ENCODE measurements at regions not wholly inside any gene's neighbourhood (a gene's known extent, or its start where the extent isn't known, plus 50 kb on each side); places are given as distances from the start of the nearest gene placed in this dataset.

DNA sequence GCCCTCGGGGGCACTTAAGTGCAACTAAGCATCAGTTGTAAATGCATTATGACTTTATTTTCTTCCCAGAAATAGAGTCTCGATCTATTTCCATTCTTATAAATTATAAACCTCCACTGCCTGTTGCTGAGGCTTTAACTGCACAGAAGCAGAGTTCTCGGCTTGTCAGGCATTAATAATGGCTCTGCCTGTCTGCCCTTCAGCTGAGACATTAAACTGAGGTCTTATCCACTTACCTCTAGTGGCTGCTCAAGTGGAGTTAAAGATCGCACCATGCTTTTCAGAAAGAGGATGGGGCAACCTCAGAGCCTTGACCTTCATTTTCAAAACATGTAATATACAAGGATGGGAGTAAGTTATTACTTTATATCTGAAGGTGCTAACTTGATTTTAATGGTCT, 597.6 kb upstream of the PRMT6 start:
- Histone ChIP-seq H3K4me3 (ENCODE audit: low read depth, low read length) (no peak overlapping the region), H3K4me1 (ENCODE audit: insufficient read depth) (no peaks in the 10 kb centered on the region)

DNA sequence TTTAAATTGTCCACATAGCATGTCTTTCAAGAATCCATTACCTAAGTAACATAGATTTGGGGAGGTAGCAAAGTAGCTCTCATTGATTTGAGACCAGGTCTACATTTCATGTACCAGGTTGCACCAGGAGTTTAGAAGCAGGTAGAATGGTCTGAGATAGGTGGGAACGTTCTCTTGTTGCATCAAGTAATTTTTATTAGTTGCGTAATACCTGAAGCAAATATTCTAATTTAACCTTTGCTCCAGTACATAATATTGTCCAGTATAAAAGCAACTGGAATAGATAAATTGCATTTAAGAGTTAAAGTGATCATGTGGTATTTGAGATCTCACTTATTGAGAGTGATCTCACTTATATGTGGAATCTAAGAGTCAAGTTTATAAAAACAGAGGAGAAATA, 597.1 kb upstream of the PRMT6 start:
- no peaks in the 10 kb centered on the region for H3K36me3 ChIP-seq (ENCODE audit: insufficient read depth)
- no peaks in the 10 kb centered on the region for H3K4me1 ChIP-seq (ENCODE audit: insufficient read depth)
- no peak overlapping the region for H3K27ac ChIP-seq (ENCODE audit: low read depth)
- H3K4me3 ChIP-seq (ENCODE audit: low read depth, low read length) = no peak overlapping the region
- DNase-seq (ENCODE audit: extremely low spot score) = no peak
- 85% methylated on average over 2 of the region's 2 CpGs for WGBS

More for the DNA sequence above, 597.6 kb upstream of the PRMT6 start:
- H3K36me3 ChIP-seq (ENCODE audit: insufficient read depth) = no peaks in the 10 kb centered on the region
- H3K27ac ChIP-seq (ENCODE audit: low read depth) = no peak overlapping the region
- WGBS = 87% methylated on average over 4 of the region's 4 CpGs
- no peak for DNase-seq (ENCODE audit: extremely low spot score)

GRCh38 chr1:106465666-106466065, 590.8 kb upstream of the PRMT6 start:
- 24% methylated on average over 2 of the region's 2 CpGs for WGBS

GRCh38 chr1:106480629-106481028, 575.8 kb upstream of the PRMT6 start:
- DNase-seq (ENCODE audit: extremely low spot score) = no peak
- Histone ChIP-seq H3K4me1 (ENCODE audit: insufficient read depth) (no peaks in the 10 kb centered on the region), H3K27ac (ENCODE audit: low read depth) (no peak overlapping the region), H3K36me3 (ENCODE audit: insufficient read depth) (no peaks in the 10 kb centered on the region), H3K4me3 (ENCODE audit: low read depth, low read length) (no peak overlapping the region)
- WGBS = 71% methylated on average over 3 of the region's 3 CpGs

More at GRCh38 chr1:106465666-106466065, 590.8 kb upstream of the PRMT6 start:
- Histone ChIP-seq H3K36me3 (ENCODE audit: insufficient read depth) (no peaks in the 10 kb centered on the region), H3K4me1 (ENCODE audit: insufficient read depth) (no peaks in the 10 kb centered on the region), H3K4me3 (ENCODE audit: low read depth, low read length) (no peak overlapping the region), H3K27ac (ENCODE audit: low read depth) (no peak overlapping the region)
- no peak for DNase-seq (ENCODE audit: extremely low spot score)

DNA sequence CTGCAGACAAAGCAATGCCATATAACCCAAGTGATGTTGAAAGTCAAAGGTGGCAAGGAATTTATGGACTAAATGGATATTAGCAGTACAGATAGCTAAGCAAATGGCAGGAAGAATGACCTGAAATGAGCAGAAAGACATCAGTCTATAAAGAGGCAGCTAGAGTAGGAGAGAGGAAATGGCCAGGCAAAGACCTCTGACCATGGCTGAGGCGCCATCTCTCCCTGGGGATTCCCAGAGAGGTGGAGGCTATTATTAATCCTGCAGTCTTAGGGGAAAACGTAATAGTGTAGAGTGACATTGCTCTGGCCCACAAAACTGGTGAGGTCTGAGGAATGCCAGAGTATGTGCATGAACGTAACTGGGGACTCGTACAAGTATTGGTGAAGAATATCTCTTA, 563.6 kb upstream of the PRMT6 start:
- DNase-seq (ENCODE audit: extremely low spot score) = no peak
- H3K4me3 ChIP-seq (ENCODE audit: low read depth, low read length) = no peak overlapping the region
- WGBS = 88% methylated on average over 4 of the region's 4 CpGs
- no peak overlapping the region for H3K27ac ChIP-seq (ENCODE audit: low read depth)
- H3K36me3 ChIP-seq (ENCODE audit: insufficient read depth) = no peaks in the 10 kb centered on the region
- no peaks in the 10 kb centered on the region for H3K4me1 ChIP-seq (ENCODE audit: insufficient read depth)

DNA sequence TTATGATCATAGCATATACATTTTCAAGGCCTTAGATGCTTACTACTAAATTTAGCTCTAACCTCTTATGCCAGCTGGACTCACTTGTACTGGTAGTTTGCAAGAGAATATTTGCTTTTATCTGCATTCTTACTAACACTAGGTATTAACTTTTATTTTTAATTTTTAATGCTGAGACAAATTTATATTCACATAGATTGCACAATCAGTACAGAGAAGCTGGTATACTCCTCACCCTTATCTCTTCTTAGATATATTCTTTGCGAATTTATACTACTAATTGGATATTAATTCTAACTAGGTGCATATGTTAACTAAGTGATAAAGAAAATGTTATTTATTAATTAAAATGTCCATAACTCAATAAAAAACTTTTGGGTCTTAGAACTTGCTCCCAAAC, 561.8 kb upstream of the PRMT6 start:
- Histone ChIP-seq H3K4me1 (ENCODE audit: insufficient read depth) (no peaks in the 10 kb centered on the region), H3K4me3 (ENCODE audit: low read depth, low read length) (no peak overlapping the region), H3K27ac (ENCODE audit: low read depth) (no peak overlapping the region), H3K36me3 (ENCODE audit: insufficient read depth) (no peaks in the 10 kb centered on the region)
- no peak for DNase-seq (ENCODE audit: extremely low spot score)
- WGBS = 74% methylated on average over 1 of the region's 1 CpG

GRCh38 chr1:106498238-106498637, 558.2 kb upstream of the PRMT6 start:
- H3K4me3 ChIP-seq (ENCODE audit: low read depth, low read length) = no peak overlapping the region
- DNase-seq (ENCODE audit: extremely low spot score) = no peak
- no peak overlapping the region for H3K27ac ChIP-seq (ENCODE audit: low read depth)
- 81% methylated on average over 1 of the region's 1 CpG for WGBS
- no peaks in the 10 kb centered on the region for H3K4me1 ChIP-seq (ENCODE audit: insufficient read depth)
- no peaks in the 10 kb centered on the region for H3K36me3 ChIP-seq (ENCODE audit: insufficient read depth)

DNA sequence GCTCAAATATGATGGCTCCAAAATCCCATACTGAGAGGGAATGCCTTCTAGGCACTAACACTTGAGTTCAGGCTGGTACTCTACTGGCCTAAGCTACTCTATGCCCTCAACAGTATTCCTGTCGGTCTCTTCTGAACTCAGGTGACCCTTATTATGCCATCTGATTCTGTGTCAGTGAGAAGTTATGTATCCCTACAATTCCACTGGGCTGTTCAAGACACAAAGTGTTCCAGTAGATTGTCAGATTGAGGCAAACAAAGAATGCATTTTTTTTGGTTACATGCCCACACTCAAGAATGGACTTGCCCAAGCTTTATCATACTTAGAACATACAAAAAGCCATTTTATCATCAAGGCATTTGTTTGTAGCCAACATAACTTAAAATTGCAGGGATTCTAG, 553.8 kb upstream of the PRMT6 start:
- DNase-seq (ENCODE audit: extremely low spot score) = no peak
- Histone ChIP-seq H3K27ac (ENCODE audit: low read depth) (no peak overlapping the region), H3K36me3 (ENCODE audit: insufficient read depth) (no peaks in the 10 kb centered on the region), H3K4me1 (ENCODE audit: insufficient read depth) (no peaks in the 10 kb centered on the region), H3K4me3 (ENCODE audit: low read depth, low read length) (no peak overlapping the region)
- 90% methylated on average over 1 of the region's 1 CpG for WGBS

GRCh38 chr1:106515375-106515774, 541.1 kb upstream of the PRMT6 start:
- no peak for DNase-seq (ENCODE audit: extremely low spot score)
- WGBS = 42% methylated on average over 3 of the region's 3 CpGs
- Histone ChIP-seq H3K36me3 (ENCODE audit: insufficient read depth) (no peaks in the 10 kb centered on the region), H3K27ac (ENCODE audit: low read depth) (no peak overlapping the region), H3K4me3 (ENCODE audit: low read depth, low read length) (no peak overlapping the region), H3K4me1 (ENCODE audit: insufficient read depth) (no peaks in the 10 kb centered on the region)

DNA sequence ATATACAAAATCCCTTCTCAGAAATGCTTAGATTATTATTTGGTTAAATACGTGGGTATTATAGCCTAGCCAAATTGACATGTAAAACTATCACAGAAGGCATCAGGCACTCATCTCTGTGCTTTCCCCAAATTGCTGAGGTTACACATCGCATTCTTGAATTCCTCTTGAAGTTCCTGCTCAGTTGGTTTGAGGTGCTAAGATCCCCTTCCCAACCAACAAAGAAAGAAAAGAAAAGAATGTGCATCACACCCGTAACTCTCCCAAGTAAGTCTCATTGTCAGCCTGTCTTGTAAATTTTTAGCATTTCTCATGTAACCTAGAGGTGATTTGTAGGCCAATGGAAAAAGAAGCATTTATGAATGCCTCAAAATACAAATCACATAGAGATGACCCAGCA, 539.2 kb upstream of the PRMT6 start:
- Histone ChIP-seq H3K27ac (ENCODE audit: low read depth) (no peak overlapping the region), H3K36me3 (ENCODE audit: insufficient read depth) (no peaks in the 10 kb centered on the region), H3K4me1 (ENCODE audit: insufficient read depth) (no peaks in the 10 kb centered on the region), H3K4me3 (ENCODE audit: low read depth, low read length) (no peak overlapping the region)
- DNase-seq (ENCODE audit: extremely low spot score) = no peak
- 84% methylated on average over 3 of the region's 3 CpGs for WGBS

- Histone ChIP-seq H3K4me1 (ENCODE audit: insufficient read depth) (no peaks in the 10 kb centered on the region), H3K36me3 (ENCODE audit: insufficient read depth) (no peaks in the 10 kb centered on the region), H3K27ac (ENCODE audit: low read depth) (no peak overlapping the region), H3K4me3 (ENCODE audit: low read depth, low read length) (no peak overlapping the region)
- no peak for DNase-seq (ENCODE audit: extremely low spot score)
- WGBS = 63% methylated on average over 6 of the region's 6 CpGs
Observed at GRCh38 chr1:106523497-106523896, 533.0 kb upstream of the PRMT6 start.

DNA sequence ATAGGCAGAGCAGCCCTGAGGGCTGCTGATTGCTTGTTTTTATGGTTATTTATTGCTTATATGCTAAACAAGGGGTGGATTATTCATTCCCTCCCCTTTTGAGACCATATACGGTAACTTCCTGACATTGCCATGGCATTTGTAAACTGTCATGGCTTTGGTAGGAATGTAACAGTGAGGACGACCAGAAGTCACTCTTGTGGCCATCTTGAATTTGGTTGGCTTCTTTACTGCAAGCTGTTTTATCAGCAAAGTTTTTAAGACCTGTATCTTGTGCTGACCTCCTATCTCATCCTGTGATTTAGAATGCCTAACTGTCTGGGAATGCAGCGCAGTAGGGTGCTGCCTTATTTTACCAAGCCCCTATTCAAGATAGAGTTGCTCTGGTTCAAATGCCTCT, 531.8 kb upstream of the PRMT6 start:
- Histone ChIP-seq H3K27ac (ENCODE audit: low read depth) (no peak overlapping the region), H3K4me1 (ENCODE audit: insufficient read depth) (no peaks in the 10 kb centered on the region), H3K4me3 (ENCODE audit: low read depth, low read length) (no peak overlapping the region), H3K36me3 (ENCODE audit: insufficient read depth) (no peaks in the 10 kb centered on the region)
- no peak for DNase-seq (ENCODE audit: extremely low spot score)
- WGBS = 78% methylated on average over 3 of the region's 3 CpGs

GRCh38 chr1:106526650-106527049, 529.8 kb upstream of the PRMT6 start:
- WGBS = 76% methylated on average over 2 of the region's 2 CpGs
- no peak for DNase-seq (ENCODE audit: extremely low spot score)
- no peak overlapping the region for H3K4me3 ChIP-seq (ENCODE audit: low read depth, low read length)
- H3K4me1 ChIP-seq (ENCODE audit: insufficient read depth) = no peaks in the 10 kb centered on the region
- H3K36me3 ChIP-seq (ENCODE audit: insufficient read depth) = no peaks in the 10 kb centered on the region
- H3K27ac ChIP-seq (ENCODE audit: low read depth) = no peak overlapping the region

DNA sequence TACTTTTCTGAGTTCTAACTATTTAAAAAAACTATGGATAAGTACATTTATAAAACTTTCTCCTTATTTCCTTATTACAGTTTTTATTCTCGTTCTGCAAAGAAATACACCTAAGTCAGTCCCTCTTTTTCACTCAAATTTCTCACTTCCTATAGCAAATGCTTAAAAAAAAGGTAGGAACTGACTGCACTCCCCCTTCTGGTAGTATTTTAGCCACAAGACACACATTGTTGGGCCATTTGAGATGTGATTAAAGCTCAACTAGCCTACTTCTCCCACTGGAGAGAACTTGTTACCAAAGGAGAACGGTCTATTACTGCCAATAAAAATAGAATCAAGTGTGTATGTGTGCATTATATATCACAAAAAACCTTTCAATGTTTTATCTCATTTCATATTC, 521.9 kb upstream of the PRMT6 start:
- no peak overlapping the region for H3K4me3 ChIP-seq (ENCODE audit: low read depth, low read length)
- H3K27ac ChIP-seq (ENCODE audit: low read depth) = no peak overlapping the region
- H3K4me1 ChIP-seq (ENCODE audit: insufficient read depth) = no peaks in the 10 kb centered on the region
- 72% methylated on average over 2 of the region's 2 CpGs for WGBS
- no peak for DNase-seq (ENCODE audit: extremely low spot score)
- no peaks in the 10 kb centered on the region for H3K36me3 ChIP-seq (ENCODE audit: insufficient read depth)

- Histone ChIP-seq H3K27ac (ENCODE audit: low read depth) (no peak overlapping the region), H3K4me3 (ENCODE audit: low read depth, low read length) (no peak overlapping the region), H3K4me1 (ENCODE audit: insufficient read depth) (no peaks in the 10 kb centered on the region), H3K36me3 (ENCODE audit: insufficient read depth) (no peaks in the 10 kb centered on the region)
- no peak for DNase-seq (ENCODE audit: extremely low spot score)
Observed at GRCh38 chr1:106536741-106537140, 519.7 kb upstream of the PRMT6 start.

Measured in urinary bladder (tissue), 3 donors.